Peyer's patch (tissue), 4 donors: ENCODE measurements at regions not wholly inside any gene's neighbourhood (a gene's known extent, or its start where the extent isn't known, plus 50 kb on each side); places are given as distances from the start of the nearest gene placed in this dataset.

ENCODE experiments used
- CTCF ChIP-seq, 6 experiments: fragments of 450-650 bp in 4 of 6; fragments of 200-600 bp in 2 of 6; sonication (generic) in 1 of 6; IDR thresholded peaks; one replicate each; pipeline ENCODE4 v1.5.1; 2017 to 2019; ENCODE audit warnings: antibody characterized with exemption in 6 of 6, mild to moderate bottlenecking in 3 of 6, moderate library complexity in 1 of 6
- POLR2A ChIP-seq, 2 donors: fragments of 450-650 bp; IDR thresholded peaks; one replicate each; pipeline ENCODE4 v1.5.1; 2017; ENCODE audit warnings: antibody characterized with exemption in 2 of 2, mild to moderate bottlenecking in 2 of 2, moderate library complexity in 2 of 2

- TF ChIP-seq CTCF (IDR thresholded peaks at IDR 0.05) (no peak), POLR2A (IDR thresholded peaks at IDR 0.05) (no peak)
Observed at GRCh38 chr9:7313389-7313788, 486.2 kb downstream of the DMAC1 start.
